ENCODE measurements at regions not wholly inside any gene's neighbourhood (a gene's known extent, or its start where the extent isn't known, plus 50 kb on each side); places are given as distances from the start of the nearest gene placed in this dataset.

GRCh38 chr5:172570594-172571334 lies 70.3 kb upstream of the NEURL1B start:
- no peak for DNase-seq (ENCODE audit: low spot score)
- in situ Hi-C loops (cut with MboI; ENCODE audit: low pct_unique_long_range_greater_than_20kb, low sequenced_read_pairs, unreplicated experiment), result no loop called here
- TF ChIP-seq, protein P1, sequence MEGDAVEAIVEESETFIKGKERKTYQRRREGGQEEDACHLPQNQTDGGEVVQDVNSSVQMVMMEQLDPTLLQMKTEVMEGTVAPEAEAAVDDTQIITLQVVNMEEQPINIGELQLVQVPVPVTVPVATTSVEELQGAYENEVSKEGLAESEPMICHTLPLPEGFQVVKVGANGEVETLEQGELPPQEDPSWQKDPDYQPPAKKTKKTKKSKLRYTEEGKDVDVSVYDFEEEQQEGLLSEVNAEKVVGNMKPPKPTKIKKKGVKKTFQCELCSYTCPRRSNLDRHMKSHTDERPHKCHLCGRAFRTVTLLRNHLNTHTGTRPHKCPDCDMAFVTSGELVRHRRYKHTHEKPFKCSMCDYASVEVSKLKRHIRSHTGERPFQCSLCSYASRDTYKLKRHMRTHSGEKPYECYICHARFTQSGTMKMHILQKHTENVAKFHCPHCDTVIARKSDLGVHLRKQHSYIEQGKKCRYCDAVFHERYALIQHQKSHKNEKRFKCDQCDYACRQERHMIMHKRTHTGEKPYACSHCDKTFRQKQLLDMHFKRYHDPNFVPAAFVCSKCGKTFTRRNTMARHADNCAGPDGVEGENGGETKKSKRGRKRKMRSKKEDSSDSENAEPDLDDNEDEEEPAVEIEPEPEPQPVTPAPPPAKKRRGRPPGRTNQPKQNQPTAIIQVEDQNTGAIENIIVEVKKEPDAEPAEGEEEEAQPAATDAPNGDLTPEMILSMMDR (IDR thresholded peaks at IDR 0.05; ENCODE audit: extremely low read depth, insufficient read depth, missing control alignments), result no peak

GRCh38 chr5:172569861-172570558 lies 71.1 kb upstream of the NEURL1B start:
- TF ChIP-seq, protein P1 (IDR thresholded peaks at IDR 0.05; ENCODE audit: extremely low read depth, insufficient read depth, missing control alignments), result no peak
- in situ Hi-C loops (cut with MboI; ENCODE audit: low pct_unique_long_range_greater_than_20kb, low sequenced_read_pairs, unreplicated experiment), result no loop called here
- DNase-seq (ENCODE audit: low spot score), result no peak

- TF ChIP-seq, protein P1 (IDR thresholded peaks at IDR 0.05; ENCODE audit: extremely low read depth, insufficient read depth, missing control alignments), result no peak
- no peak for DNase-seq (ENCODE audit: low spot score)
- in situ Hi-C loops (cut with MboI; ENCODE audit: low pct_unique_long_range_greater_than_20kb, low sequenced_read_pairs, unreplicated experiment), result no loop called here
These were observed 72.7 kb upstream of the NEURL1B start for GRCh38 chr5:172568308-172568910.

DNA sequence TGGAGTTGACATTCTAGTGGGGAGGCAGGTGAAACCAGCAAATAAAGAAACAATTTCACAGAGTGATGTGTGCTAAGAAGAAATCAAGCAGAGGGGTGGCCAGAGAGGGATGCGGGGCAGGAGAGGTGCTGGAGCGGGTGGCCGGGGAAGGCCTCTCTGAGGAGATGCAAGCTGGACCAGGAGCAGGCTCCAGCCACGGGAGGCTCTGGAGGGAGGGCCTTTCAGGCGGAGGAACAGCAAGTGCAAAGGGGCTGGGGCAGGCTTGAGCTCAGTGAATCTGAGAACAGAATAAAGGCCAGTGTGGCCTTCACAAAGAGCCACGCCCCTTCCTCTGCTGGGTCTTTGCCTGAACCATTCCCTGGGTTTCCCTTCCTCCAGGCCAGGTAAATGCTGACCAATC lies 73.2 kb upstream of the NEURL1B start:
- in situ Hi-C loops (cut with MboI; ENCODE audit: low pct_unique_long_range_greater_than_20kb, low sequenced_read_pairs, unreplicated experiment), result no loop called here
- DNase-seq (ENCODE audit: low spot score), result no peak
- TF ChIP-seq, protein P1 (IDR thresholded peaks at IDR 0.05; ENCODE audit: extremely low read depth, insufficient read depth, missing control alignments), result no peak

GRCh38 chr5:172567294-172567693 lies 73.8 kb upstream of the NEURL1B start:
- no peak for DNase-seq (ENCODE audit: low spot score)
- TF ChIP-seq, protein P1 (IDR thresholded peaks at IDR 0.05; ENCODE audit: extremely low read depth, insufficient read depth, missing control alignments), result no peak
- in situ Hi-C loops (cut with MboI; ENCODE audit: low pct_unique_long_range_greater_than_20kb, low sequenced_read_pairs, unreplicated experiment), result no loop called here

GRCh38 chr5:172565931-172566665 lies 75.0 kb upstream of the NEURL1B start:
- in situ Hi-C loops (cut with MboI; ENCODE audit: low pct_unique_long_range_greater_than_20kb, low sequenced_read_pairs, unreplicated experiment), result no loop called here
- no peak for DNase-seq (ENCODE audit: low spot score)
- TF ChIP-seq, protein P1 (IDR thresholded peaks at IDR 0.05; ENCODE audit: extremely low read depth, insufficient read depth, missing control alignments), result no peak

All from GM13977 (cell line).